ENCODE measurements at regions not wholly inside any gene's neighbourhood (a gene's known extent, or its start where the extent isn't known, plus 50 kb on each side); places are given as distances from the start of the nearest gene placed in this dataset.

DNA sequence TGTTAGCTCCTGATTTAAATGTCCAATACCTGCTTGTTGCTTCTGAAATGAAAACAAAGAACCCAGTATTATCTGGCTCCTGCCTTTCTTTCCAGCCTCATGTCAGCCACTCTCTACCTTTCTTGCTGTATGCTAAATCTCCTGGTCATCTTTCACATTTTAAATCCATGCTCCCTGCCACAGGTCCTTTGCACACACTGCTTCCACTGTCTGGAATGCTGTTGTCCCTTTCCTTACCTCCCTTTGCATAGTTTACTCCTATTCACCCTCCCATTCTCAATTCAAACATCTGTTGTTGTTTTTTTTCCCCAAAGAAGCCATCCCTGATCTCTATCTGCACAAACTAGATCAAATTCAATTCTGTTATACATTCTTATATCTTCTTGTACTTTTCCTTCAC is 97.0 kb upstream of the NR4A3 start:
- no peaks in the 10 kb centered on the region for H3K79me2 ChIP-seq (ENCODE audit: control insufficient read depth, low read length)
- H4K20me1 ChIP-seq (ENCODE audit: control insufficient read depth, insufficient read depth, low read depth, low read length) = no peaks in the 10 kb centered on the region

DNA sequence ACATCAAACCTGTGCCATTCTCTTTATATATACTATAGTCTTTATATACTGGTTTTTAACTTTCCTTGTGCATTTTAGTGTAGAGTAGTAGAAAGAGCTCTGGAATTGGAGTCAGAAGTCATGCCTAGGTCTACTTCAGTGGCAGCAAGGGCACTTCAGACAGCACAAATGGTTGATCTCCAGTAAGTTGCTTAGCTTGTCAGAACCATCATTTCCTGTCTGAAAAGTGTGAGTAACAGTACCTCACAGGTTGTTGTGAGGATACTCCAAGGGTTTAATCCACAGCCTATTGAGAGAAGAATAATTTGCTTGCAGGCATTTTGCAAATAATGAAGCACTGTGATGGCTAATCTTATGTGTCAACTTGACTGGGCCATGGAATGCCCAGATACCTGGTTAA is 95.8 kb upstream of the NR4A3 start:
- Histone ChIP-seq H3K4me2 (ENCODE audit: low read length) (no peak overlapping the region), H3K27ac (ENCODE audit: low read depth, low read length) (no peak overlapping the region), H3K36me3 (ENCODE audit: control insufficient read depth, low read length) (no peaks in the 10 kb centered on the region), H3K4me3 (ENCODE audit: low read length) (no peak overlapping the region), H3K9me2 (replicated peaks; ENCODE audit: control insufficient read depth, low read length) (no peaks in the 10 kb centered on the region), H3F3A (ENCODE audit: control insufficient read depth, insufficient read depth) (no peaks in the 10 kb centered on the region), H3K27me3 (ENCODE audit: control insufficient read depth, low read length) (no peaks in the 10 kb centered on the region), H4K20me1 (ENCODE audit: control insufficient read depth, insufficient read depth, low read depth, low read length) (no peaks in the 10 kb centered on the region), H3K79me2 (ENCODE audit: control insufficient read depth, low read length) (no peaks in the 10 kb centered on the region), H3K4me1 (ENCODE audit: control insufficient read depth, low read length) (no peaks in the 10 kb centered on the region), H3K9me3 (ENCODE audit: control insufficient read depth, insufficient read depth, low read length) (no peaks in the 10 kb centered on the region)
- TF ChIP-seq, protein P1, sequence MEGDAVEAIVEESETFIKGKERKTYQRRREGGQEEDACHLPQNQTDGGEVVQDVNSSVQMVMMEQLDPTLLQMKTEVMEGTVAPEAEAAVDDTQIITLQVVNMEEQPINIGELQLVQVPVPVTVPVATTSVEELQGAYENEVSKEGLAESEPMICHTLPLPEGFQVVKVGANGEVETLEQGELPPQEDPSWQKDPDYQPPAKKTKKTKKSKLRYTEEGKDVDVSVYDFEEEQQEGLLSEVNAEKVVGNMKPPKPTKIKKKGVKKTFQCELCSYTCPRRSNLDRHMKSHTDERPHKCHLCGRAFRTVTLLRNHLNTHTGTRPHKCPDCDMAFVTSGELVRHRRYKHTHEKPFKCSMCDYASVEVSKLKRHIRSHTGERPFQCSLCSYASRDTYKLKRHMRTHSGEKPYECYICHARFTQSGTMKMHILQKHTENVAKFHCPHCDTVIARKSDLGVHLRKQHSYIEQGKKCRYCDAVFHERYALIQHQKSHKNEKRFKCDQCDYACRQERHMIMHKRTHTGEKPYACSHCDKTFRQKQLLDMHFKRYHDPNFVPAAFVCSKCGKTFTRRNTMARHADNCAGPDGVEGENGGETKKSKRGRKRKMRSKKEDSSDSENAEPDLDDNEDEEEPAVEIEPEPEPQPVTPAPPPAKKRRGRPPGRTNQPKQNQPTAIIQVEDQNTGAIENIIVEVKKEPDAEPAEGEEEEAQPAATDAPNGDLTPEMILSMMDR (IDR thresholded peaks at IDR 0.05; ENCODE audit: low read depth, low read length, poor library complexity, severe bottlenecking) = no peak
- no peak for TF ChIP-seq EZH2phosphoT487 (IDR thresholded peaks at IDR 0.05; ENCODE audit: borderline replicate concordance, low read length)

More for the DNA sequence above, 97.0 kb upstream of the NR4A3 start:
- Histone ChIP-seq H3K4me3 (ENCODE audit: low read length) (no peak overlapping the region), H3K27me3 (ENCODE audit: control insufficient read depth, low read length) (no peaks in the 10 kb centered on the region), H3K27ac (ENCODE audit: low read depth, low read length) (no peak overlapping the region), H3K9me3 (ENCODE audit: control insufficient read depth, insufficient read depth, low read length) (no peaks in the 10 kb centered on the region), H3K36me3 (ENCODE audit: control insufficient read depth, low read length) (no peaks in the 10 kb centered on the region), H3K4me1 (ENCODE audit: control insufficient read depth, low read length) (no peaks in the 10 kb centered on the region), H3K4me2 (ENCODE audit: low read length) (no peak overlapping the region), H3F3A (ENCODE audit: control insufficient read depth, insufficient read depth) (no peaks in the 10 kb centered on the region), H3K9me2 (replicated peaks; ENCODE audit: control insufficient read depth, low read length) (no peaks in the 10 kb centered on the region)
- no peak for TF ChIP-seq EZH2phosphoT487 (IDR thresholded peaks at IDR 0.05; ENCODE audit: borderline replicate concordance, low read length)
- TF ChIP-seq, protein P1 (IDR thresholded peaks at IDR 0.05; ENCODE audit: low read depth, low read length, poor library complexity, severe bottlenecking) = no peak

DNA sequence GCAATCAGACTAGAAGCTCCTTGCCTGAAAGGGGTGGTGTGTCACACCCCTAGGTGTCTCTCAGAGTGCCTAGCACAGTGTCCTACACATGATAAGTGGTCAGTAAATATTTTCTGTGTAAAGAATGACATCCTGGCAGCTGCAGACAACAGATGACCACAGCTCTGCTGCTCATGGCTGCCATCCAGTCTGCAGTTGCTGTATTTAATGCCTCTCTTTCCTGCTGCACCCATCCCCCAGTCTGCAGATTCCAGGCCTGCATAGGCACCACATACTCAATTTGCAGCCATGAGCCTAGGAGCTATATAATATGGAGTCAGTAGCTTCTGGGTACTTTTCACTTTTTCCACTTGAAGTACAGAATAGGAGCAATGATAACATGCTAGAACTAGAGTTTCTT is 94.9 kb upstream of the NR4A3 start:
- Histone ChIP-seq H3K9me2 (replicated peaks; ENCODE audit: control insufficient read depth, low read length) (no peaks in the 10 kb centered on the region), H3K4me2 (ENCODE audit: low read length) (no peak overlapping the region), H3K4me1 (ENCODE audit: control insufficient read depth, low read length) (no peaks in the 10 kb centered on the region), H3K9me3 (ENCODE audit: control insufficient read depth, insufficient read depth, low read length) (no peaks in the 10 kb centered on the region), H3K27ac (ENCODE audit: low read depth, low read length) (no peak overlapping the region), H3K79me2 (ENCODE audit: control insufficient read depth, low read length) (no peaks in the 10 kb centered on the region), H3K27me3 (ENCODE audit: control insufficient read depth, low read length) (no peaks in the 10 kb centered on the region), H3K4me3 (ENCODE audit: low read length) (no peak overlapping the region), H3K36me3 (ENCODE audit: control insufficient read depth, low read length) (no peaks in the 10 kb centered on the region), H3F3A (ENCODE audit: control insufficient read depth, insufficient read depth) (no peaks in the 10 kb centered on the region), H4K20me1 (ENCODE audit: control insufficient read depth, insufficient read depth, low read depth, low read length) (no peaks in the 10 kb centered on the region)
- no peak for TF ChIP-seq EZH2phosphoT487 (IDR thresholded peaks at IDR 0.05; ENCODE audit: borderline replicate concordance, low read length)
- TF ChIP-seq, protein P1 (IDR thresholded peaks at IDR 0.05; ENCODE audit: low read depth, low read length, poor library complexity, severe bottlenecking) = no peak

DNA sequence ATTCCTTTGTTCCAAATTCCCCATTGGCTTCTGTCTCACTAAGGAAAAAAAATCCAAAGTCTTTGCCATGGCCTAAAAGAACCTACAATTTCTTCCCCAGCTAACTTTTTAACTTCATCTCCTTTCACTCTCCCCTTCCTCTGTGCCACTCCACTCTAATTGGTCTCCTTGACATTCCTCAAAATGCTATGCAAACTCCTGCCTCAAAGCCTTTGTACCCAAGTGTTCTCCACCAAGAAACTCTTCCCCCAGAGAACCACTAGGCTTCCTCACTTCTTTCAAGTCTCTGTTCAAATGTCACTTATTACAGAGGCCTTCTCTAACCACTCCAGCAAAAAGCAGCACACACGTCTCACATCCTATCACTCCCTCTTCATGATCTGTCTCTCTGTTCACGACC is 91.6 kb upstream of the NR4A3 start:
- H3F3A ChIP-seq (ENCODE audit: control insufficient read depth, insufficient read depth) = no peaks in the 10 kb centered on the region
- H3K9me3 ChIP-seq (ENCODE audit: control insufficient read depth, insufficient read depth, low read length) = no peaks in the 10 kb centered on the region
- H3K4me2 ChIP-seq (ENCODE audit: low read length) = no peak overlapping the region
- no peaks in the 10 kb centered on the region for H4K20me1 ChIP-seq (ENCODE audit: control insufficient read depth, insufficient read depth, low read depth, low read length)
- no peaks in the 10 kb centered on the region for H3K9me2 ChIP-seq (replicated peaks; ENCODE audit: control insufficient read depth, low read length)
- no peak overlapping the region for H3K27ac ChIP-seq (ENCODE audit: low read depth, low read length)
- H3K4me1 ChIP-seq (ENCODE audit: control insufficient read depth, low read length) = no peaks in the 10 kb centered on the region
- H3K79me2 ChIP-seq (ENCODE audit: control insufficient read depth, low read length) = no peaks in the 10 kb centered on the region
- H3K27me3 ChIP-seq (ENCODE audit: control insufficient read depth, low read length) = peaks cover 3% of the 10 kb centered on the region; the same call in 1 of the 2 replicates
- TF ChIP-seq EZH2phosphoT487 (IDR thresholded peaks at IDR 0.05; ENCODE audit: borderline replicate concordance, low read length) = no peak
- TF ChIP-seq, protein P1 (IDR thresholded peaks at IDR 0.05; ENCODE audit: low read depth, low read length, poor library complexity, severe bottlenecking) = no peak
- no peak overlapping the region for H3K4me3 ChIP-seq (ENCODE audit: low read length)
- H3K36me3 ChIP-seq (ENCODE audit: control insufficient read depth, low read length) = no peaks in the 10 kb centered on the region

Measured in DOHH2 (cell line).